ENCODE measurements at regions not wholly inside any gene's neighbourhood (a gene's known extent, or its start where the extent isn't known, plus 50 kb on each side); places are given as distances from the start of the nearest gene placed in this dataset.

GRCh38 chr18:67621906-67622305, 105.4 kb upstream of the DSEL start:
- no peak for DNase-seq

- DNase-seq: no peak
Observed at GRCh38 chr18:67621049-67621713, 104.7 kb upstream of the DSEL start.

- no peak for DNase-seq
Observed at GRCh38 chr18:67618061-67618460, 101.5 kb upstream of the DSEL start.

- DNase-seq: no peak
Observed at GRCh38 chr18:67615876-67616275, 99.4 kb upstream of the DSEL start.

- no peak for DNase-seq
Observed at GRCh38 chr18:67613731-67614130, 97.2 kb upstream of the DSEL start.

GRCh38 chr18:67612281-67612680, 95.8 kb upstream of the DSEL start:
- no peak for DNase-seq

- no peak for DNase-seq
Observed at GRCh38 chr18:67608615-67609273, 92.2 kb upstream of the DSEL start.

GRCh38 chr18:67608191-67608590, 91.7 kb upstream of the DSEL start:
- DNase-seq: no peak

GRCh38 chr18:67600181-67601180, 84.0 kb upstream of the DSEL start:
- DNase-seq: no peak

- DNase-seq: no peak
Observed at GRCh38 chr18:67599277-67599676, 82.8 kb upstream of the DSEL start.

- no peak for DNase-seq
Observed at GRCh38 chr18:67597759-67598158, 81.2 kb upstream of the DSEL start.

GRCh38 chr18:67596003-67596402, 79.5 kb upstream of the DSEL start:
- DNase-seq: no peak

- DNase-seq: no peak
Observed at GRCh38 chr18:67590571-67591141, 74.1 kb upstream of the DSEL start.

- DNase-seq: no peak
Observed at GRCh38 chr18:67589325-67589724, 72.8 kb upstream of the DSEL start.

- no peak for DNase-seq
Observed at GRCh38 chr18:67586101-67586500, 69.6 kb upstream of the DSEL start.

- no peak for DNase-seq
Observed at GRCh38 chr18:67583621-67584020, 67.1 kb upstream of the DSEL start.

GRCh38 chr18:67582488-67582887, 66.0 kb upstream of the DSEL start:
- no peak for DNase-seq

- no peak for DNase-seq
Observed at GRCh38 chr18:67581178-67581577, 64.7 kb upstream of the DSEL start.

GRCh38 chr18:67577386-67577785, 60.9 kb upstream of the DSEL start:
- no peak for DNase-seq

- no peak for DNase-seq
Observed at GRCh38 chr18:67574749-67575148, 58.2 kb upstream of the DSEL start.

- DNase-seq: no peak
Observed at GRCh38 chr18:67568166-67568565, 51.6 kb upstream of the DSEL start.

All from stimulated activated CD4-positive, alpha-beta T cell treated with anti-CD3 and anti-CD28 coated beads, Interleukin-2, amount 100 ng/mL, for 24 hours (primary cell).